ENCODE measurements at regions not wholly inside any gene's neighbourhood (a gene's known extent, or its start where the extent isn't known, plus 50 kb on each side); places are given as distances from the start of the nearest gene placed in this dataset.

DNA sequence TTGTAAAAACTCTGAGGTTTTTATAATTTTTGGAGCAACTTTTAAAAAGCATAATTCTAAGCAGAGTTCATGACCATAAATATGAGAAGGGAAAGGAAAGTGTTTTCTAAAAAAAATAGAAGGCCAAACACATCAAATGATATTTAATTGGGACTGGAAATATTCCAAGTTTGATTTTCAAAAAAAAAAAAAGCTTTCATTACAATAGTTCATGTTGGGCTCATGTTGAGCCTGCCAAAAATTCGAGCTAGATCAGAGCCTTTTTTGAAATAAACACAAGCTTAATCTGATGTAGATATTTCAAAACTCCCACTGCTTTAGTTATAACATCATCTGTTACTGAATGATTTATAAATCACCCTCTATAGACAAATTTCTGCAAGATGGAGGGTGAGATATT is 163.4 kb upstream of the DEFB112 start:
- Histone ChIP-seq H3K36me3 (no peaks in the 10 kb centered on the region), H3K9me3 (no peaks in the 10 kb centered on the region), H3K4me1 (no peaks in the 10 kb centered on the region), H3K4me3 (no peak overlapping the region), H3K27me3 (no peaks in the 10 kb centered on the region), H3K27ac (no peak overlapping the region)
- ATAC-seq = no peak
- intact Hi-C loops (cut with DNase I) = no loop called here
- TF ChIP-seq, protein P1, sequence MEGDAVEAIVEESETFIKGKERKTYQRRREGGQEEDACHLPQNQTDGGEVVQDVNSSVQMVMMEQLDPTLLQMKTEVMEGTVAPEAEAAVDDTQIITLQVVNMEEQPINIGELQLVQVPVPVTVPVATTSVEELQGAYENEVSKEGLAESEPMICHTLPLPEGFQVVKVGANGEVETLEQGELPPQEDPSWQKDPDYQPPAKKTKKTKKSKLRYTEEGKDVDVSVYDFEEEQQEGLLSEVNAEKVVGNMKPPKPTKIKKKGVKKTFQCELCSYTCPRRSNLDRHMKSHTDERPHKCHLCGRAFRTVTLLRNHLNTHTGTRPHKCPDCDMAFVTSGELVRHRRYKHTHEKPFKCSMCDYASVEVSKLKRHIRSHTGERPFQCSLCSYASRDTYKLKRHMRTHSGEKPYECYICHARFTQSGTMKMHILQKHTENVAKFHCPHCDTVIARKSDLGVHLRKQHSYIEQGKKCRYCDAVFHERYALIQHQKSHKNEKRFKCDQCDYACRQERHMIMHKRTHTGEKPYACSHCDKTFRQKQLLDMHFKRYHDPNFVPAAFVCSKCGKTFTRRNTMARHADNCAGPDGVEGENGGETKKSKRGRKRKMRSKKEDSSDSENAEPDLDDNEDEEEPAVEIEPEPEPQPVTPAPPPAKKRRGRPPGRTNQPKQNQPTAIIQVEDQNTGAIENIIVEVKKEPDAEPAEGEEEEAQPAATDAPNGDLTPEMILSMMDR (IDR thresholded peaks at IDR 0.05) = no peak
- peak in 2 of 4 donors; percentile 38 to 44 for DNase-seq

DNA sequence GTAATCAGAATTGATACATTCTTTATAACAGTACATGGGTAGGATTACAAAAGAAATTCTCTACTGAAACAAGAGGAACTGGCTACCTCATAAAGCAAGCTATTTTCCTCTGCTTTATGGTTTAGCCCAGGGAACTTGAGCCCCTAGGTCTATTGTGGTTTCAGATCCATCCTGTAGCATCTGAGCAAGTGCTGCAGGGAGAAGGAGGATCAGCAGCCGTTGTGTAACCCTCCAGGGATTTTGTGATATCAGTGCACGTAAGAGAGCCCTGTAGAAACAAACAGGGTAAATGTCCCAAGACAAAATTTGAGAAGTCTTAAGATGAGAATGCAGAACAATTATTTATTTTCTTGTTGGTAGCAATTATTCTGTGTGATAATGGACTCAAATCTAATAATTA is 165.2 kb upstream of the DEFB112 start:
- Histone ChIP-seq H3K9me3 (no peaks in the 10 kb centered on the region), H3K27me3 (no peaks in the 10 kb centered on the region), H3K4me1 (no peaks in the 10 kb centered on the region), H3K36me3 (no peaks in the 10 kb centered on the region), H3K27ac (no peak overlapping the region), H3K4me3 (no peak overlapping the region)
- ATAC-seq (no peak), DNase-seq (no peak)
- TF ChIP-seq, protein P1 (IDR thresholded peaks at IDR 0.05) = no peak
- intact Hi-C loops (cut with DNase I) = no loop called here

DNA sequence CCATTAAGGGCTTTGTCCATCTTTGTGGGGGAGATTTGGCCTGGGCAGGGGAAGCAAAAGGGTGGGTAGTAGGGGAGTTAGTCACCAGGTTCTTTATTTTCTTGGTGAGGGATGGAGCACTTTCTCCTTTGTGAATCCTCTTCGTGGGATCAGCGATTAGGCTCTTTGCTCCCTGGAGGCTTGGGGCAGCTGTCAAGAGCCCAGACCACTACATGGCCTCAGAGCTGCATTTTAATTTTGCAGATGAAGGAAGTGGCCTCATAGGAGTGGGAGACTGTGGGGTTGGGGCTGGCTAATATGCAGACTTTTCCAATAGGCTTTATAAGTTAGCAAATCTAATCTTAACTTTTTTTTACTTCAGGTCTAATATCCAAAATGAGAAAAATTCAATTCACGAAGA is 168.1 kb upstream of the DEFB112 start:
- H3K4me3 ChIP-seq = no peak overlapping the region
- no peaks in the 10 kb centered on the region for H3K36me3 ChIP-seq
- DNase-seq (no peak), ATAC-seq (no peak)
- no peak overlapping the region for H3K27ac ChIP-seq
- intact Hi-C loops (cut with DNase I) = no loop called here
- TF ChIP-seq, protein P1 (IDR thresholded peaks at IDR 0.05) = no peak
- H3K9me3 ChIP-seq = no peaks in the 10 kb centered on the region
- H3K27me3 ChIP-seq = no peaks in the 10 kb centered on the region
- no peaks in the 10 kb centered on the region for H3K4me1 ChIP-seq

DNA sequence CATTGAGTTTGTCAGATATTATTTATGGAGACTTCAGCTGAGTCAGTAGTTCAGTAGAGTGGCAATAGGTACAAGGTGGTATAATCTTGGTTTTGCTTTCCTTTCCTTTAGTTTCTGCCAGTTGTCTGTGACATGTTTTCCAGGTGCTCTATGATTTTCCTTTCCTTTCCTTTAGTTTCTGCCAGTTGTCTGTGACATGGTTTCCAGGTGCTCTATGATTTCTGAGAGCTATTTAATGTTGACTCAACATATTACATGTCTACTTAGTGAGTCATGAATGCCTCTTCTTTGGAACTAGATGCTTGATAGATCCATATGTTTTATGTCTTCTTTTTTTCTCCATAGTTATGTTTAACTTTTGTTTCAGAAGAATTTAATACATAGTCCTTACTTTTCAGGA is 186.4 kb upstream of the DEFB112 start:
- peaks cover 0 to 7% of the 10 kb centered on the region in 2 donors for H3K9me3 ChIP-seq
- H3K36me3 ChIP-seq = no peaks in the 10 kb centered on the region
- H3K27ac ChIP-seq = no peak overlapping the region
- ATAC-seq (no peak), DNase-seq (no peak)
- intact Hi-C loops (cut with DNase I) = no loop called here
- no peak overlapping the region for H3K4me3 ChIP-seq
- no peaks in the 10 kb centered on the region for H3K27me3 ChIP-seq
- TF ChIP-seq, protein P1 (IDR thresholded peaks at IDR 0.05) = no peak
- no peaks in the 10 kb centered on the region for H3K4me1 ChIP-seq

DNA sequence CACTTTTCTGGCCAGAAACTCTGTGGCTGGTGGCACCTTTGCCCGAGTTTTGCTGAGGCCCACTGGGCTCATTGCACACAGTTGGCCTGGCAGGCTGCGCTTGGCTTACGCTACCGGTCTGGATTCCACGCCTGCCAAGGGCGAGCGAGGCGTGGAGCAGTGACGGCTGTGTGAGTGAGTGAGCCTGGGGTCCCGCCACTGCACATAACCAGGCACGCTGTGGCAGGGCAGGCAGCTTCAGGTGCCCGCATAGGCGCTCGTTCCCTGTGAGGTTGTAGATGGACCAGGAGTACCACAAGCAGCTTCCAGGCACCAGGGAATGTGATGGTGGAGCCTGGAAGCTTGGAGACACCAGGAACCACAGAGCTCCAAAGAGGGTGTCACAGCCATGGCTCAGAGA is 190.1 kb upstream of the DEFB112 start:
- ATAC-seq (no peak), DNase-seq (no peak)
- no peak overlapping the region for H3K4me3 ChIP-seq
- H3K27me3 ChIP-seq = no peaks in the 10 kb centered on the region
- no peaks in the 10 kb centered on the region for H3K4me1 ChIP-seq
- TF ChIP-seq, protein P1 (IDR thresholded peaks at IDR 0.05) = no peak
- peaks cover 0 to 7% of the 10 kb centered on the region in 2 donors for H3K9me3 ChIP-seq
- H3K27ac ChIP-seq = no peak overlapping the region
- intact Hi-C loops (cut with DNase I) = no loop called here
- H3K36me3 ChIP-seq = no peaks in the 10 kb centered on the region
